GM12878 (cell line): ENCODE measurements at regions not wholly inside any gene's neighbourhood (a gene's known extent, or its start where the extent isn't known, plus 50 kb on each side); places are given as distances from the start of the nearest gene placed in this dataset.

Source experiments
- ATAC-seq: fragments of 200-7000 bp; cut with Tn5 transposase; 3 replicates; pipeline ENCODE4 v1.9.1; 2020; ENCODE audit warnings: mild to moderate bottlenecking, moderate library complexity
- BruUV-seq: library from RNA; stranded (reverse); fragments of 400-500 nt; replicated peaks from 2 replicates; lab custom pipeline; 2021; lab: Mats Ljungman, UMichigan
- CTCF ChIA-PET: fragments of 300-600 bp; sonication (Branson Sonifier 250); formaldehyde crosslinking; extraction: SDS; loops from one replicate; lab custom pipeline; 2021; ENCODE audit warnings: inconsistent platforms; lab: Yijun Ruan, JAX
- POLR2A ChIA-PET: fragments of 350-600 bp; formaldehyde crosslinking; extraction: SDS; loops from one replicate; lab custom pipeline; 2021; ENCODE audit warnings: inconsistent platforms; lab: Charles Lee
- RAD21 ChIA-PET: fragments of 300-600 bp; sonication (Branson Sonifier 250); formaldehyde crosslinking; loops from one replicate; lab custom pipeline; 2023; ENCODE audit warnings: antibody characterized with exemption; ENCODE audit not compliant: unreplicated experiment; lab: Charles Lee
- SMC1A ChIA-PET: fragments of 300-600 bp; sonication (Branson Sonifier 250); formaldehyde crosslinking; loops from one replicate; lab custom pipeline; 2023; ENCODE audit not compliant: unreplicated experiment, uncharacterized antibody; lab: Charles Lee
- DNase-seq: peaks from one replicate; pipeline ENCODE4 v3.0.0-alpha.2; 2011; ENCODE audit warnings: low read depth, low spot score
- FAIRE-seq: peaks from 3 replicates; lab custom pipeline; 2011; peaks lifted over from hg19 to GRCh38; lab: Jason Lieb, UNC
- H2AFZ ChIP-seq: 2 replicates; pipeline ENCODE4 v1.6.0; 2011; ENCODE audit warnings: low read depth, low read length, control low read depth; ENCODE audit not compliant: control insufficient read depth
- H3K27ac ChIP-seq: 2 replicates; pipeline ENCODE4 v1.5.1; 2011; ENCODE audit warnings: control low read depth; ENCODE audit not compliant: control insufficient read depth, insufficient read depth
- H3K27me3 ChIP-seq, 2 experiments: replicated peaks in 1 of 2; 2 replicates each; pipeline versions ENCODE4 v1.6.0 to v1.6.1; 2011; ENCODE audit warnings: low read length in 1 of 2; ENCODE audit not compliant: control insufficient read depth in 2 of 2, insufficient read depth in 2 of 2
- H3K36me3 ChIP-seq, 2 experiments: 2 replicates each; pipeline ENCODE4 v1.5.1; 2011; ENCODE audit warnings: low read length in 1 of 2; ENCODE audit not compliant: control insufficient read depth in 2 of 2, insufficient read depth in 2 of 2
- H3K4me1 ChIP-seq: 2 replicates; pipeline ENCODE4 v1.6.1; 2011; ENCODE audit warnings: mild to moderate bottlenecking, low read length, moderate library complexity, mixed read lengths; ENCODE audit not compliant: control insufficient read depth, insufficient read depth
- H3K4me2 ChIP-seq: 2 replicates; pipeline ENCODE4 v1.6.0; 2011; ENCODE audit warnings: control low read depth; ENCODE audit not compliant: control insufficient read depth, insufficient read depth
- H3K4me3 ChIP-seq: fragments of 200-600 bp; sonication (generic); 2 replicates; pipeline ENCODE4 v1.5.1; 2016
- H3K79me2 ChIP-seq: 2 replicates; pipeline ENCODE4 v1.6.0; 2011; ENCODE audit warnings: low read length; ENCODE audit not compliant: control insufficient read depth, insufficient read depth
- H3K9ac ChIP-seq: 2 replicates; pipeline ENCODE4 v1.8.0; 2011; ENCODE audit warnings: low read length, control low read depth, mixed read lengths; ENCODE audit not compliant: control insufficient read depth, insufficient read depth
- H3K9me3 ChIP-seq: replicated peaks from 3 replicates; pipeline ENCODE4 v1.5.1; 2011; ENCODE audit warnings: mild to moderate bottlenecking, low read length; ENCODE audit not compliant: control insufficient read depth, insufficient read depth
- H4K20me1 ChIP-seq: 2 replicates; pipeline ENCODE4 v1.6.0; 2011; ENCODE audit not compliant: control insufficient read depth, insufficient read depth
- ESRRA ChIP-seq: IDR thresholded peaks from 2 replicates; pipeline ENCODE4 v1.6.1; 2012; ENCODE audit warnings: mild to moderate bottlenecking, low read length, improper control_type of control experiment
- GATAD2B ChIP-seq: fragments of 450-650 bp; conservative IDR thresholded peaks from 2 replicates; pipeline ENCODE4 v1.6.1; 2017; ENCODE audit warnings: low read depth, mild to moderate bottlenecking, moderate library complexity
- KLF5 ChIP-seq: fragments of 450-650 bp; IDR thresholded peaks from 2 replicates; pipeline ENCODE4 v1.6.1; 2014; ENCODE audit warnings: mild to moderate bottlenecking; ENCODE audit not compliant: partially characterized antibody
- NBN ChIP-seq: fragments of 450-650 bp; IDR thresholded peaks from 2 replicates; pipeline ENCODE4 v1.6.1; 2016
- TARDBP ChIP-seq: IDR thresholded peaks from 2 replicates; pipeline ENCODE4 v1.6.1; 2016; ENCODE audit warnings: borderline replicate concordance
- YBX1 ChIP-seq: fragments of 450-650 bp; IDR thresholded peaks from 2 replicates; pipeline ENCODE4 v1.6.1; 2016; ENCODE audit warnings: antibody characterized with exemption
- WGBS: methylation state at CpG from one replicate; pipeline ENCODE4 v1.1.6; 2016; ENCODE audit warnings: low lambda C conversion rate; ENCODE audit not compliant: insufficient replicate concordance, insufficient coverage; ENCODE audit errors: missing lambda C conversion rate; 5-methylcytosine and 5-hydroxymethylcytosine counted together
- in situ Hi-C: fragments of 300-500 bp; cut with MboI; formaldehyde crosslinking; loops from 9 replicates; pipeline ENCODE4 v1.14.3; 2018; ENCODE audit warnings: mixed read lengths
- intact Hi-C: fragments of 100-400 bp; cut with micrococcal nuclease; formaldehyde crosslinking; loops from one replicate; pipeline ENCODE4 v1.14.2; 2022; ENCODE audit not compliant: unreplicated experiment
- TF ChIP-seq, protein P1 (sequence below): fragments of 450-650 bp; IDR thresholded peaks from 2 replicates; pipeline ENCODE4 v1.6.1; 2016; ENCODE audit warnings: mild to moderate bottlenecking
- TF ChIP-seq, protein P2 (sequence below): IDR thresholded peaks from 2 replicates; pipeline ENCODE4 v1.6.1; 2012; ENCODE audit warnings: mild to moderate bottlenecking, low read depth, low read length

- intact Hi-C loops: no loop called here
- TF ChIP-seq ESRRA: no peak
- TF ChIP-seq NBN: no peak
- TF ChIP-seq, protein P1, sequence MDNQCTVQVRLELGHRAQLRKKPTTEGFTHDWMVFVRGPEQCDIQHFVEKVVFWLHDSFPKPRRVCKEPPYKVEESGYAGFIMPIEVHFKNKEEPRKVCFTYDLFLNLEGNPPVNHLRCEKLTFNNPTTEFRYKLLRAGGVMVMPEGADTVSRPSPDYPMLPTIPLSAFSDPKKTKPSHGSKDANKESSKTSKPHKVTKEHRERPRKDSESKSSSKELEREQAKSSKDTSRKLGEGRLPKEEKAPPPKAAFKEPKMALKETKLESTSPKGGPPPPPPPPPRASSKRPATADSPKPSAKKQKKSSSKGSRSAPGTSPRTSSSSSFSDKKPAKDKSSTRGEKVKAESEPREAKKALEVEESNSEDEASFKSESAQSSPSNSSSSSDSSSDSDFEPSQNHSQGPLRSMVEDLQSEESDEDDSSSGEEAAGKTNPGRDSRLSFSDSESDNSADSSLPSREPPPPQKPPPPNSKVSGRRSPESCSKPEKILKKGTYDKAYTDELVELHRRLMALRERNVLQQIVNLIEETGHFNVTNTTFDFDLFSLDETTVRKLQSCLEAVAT: no peak
- TF ChIP-seq, protein P2, sequence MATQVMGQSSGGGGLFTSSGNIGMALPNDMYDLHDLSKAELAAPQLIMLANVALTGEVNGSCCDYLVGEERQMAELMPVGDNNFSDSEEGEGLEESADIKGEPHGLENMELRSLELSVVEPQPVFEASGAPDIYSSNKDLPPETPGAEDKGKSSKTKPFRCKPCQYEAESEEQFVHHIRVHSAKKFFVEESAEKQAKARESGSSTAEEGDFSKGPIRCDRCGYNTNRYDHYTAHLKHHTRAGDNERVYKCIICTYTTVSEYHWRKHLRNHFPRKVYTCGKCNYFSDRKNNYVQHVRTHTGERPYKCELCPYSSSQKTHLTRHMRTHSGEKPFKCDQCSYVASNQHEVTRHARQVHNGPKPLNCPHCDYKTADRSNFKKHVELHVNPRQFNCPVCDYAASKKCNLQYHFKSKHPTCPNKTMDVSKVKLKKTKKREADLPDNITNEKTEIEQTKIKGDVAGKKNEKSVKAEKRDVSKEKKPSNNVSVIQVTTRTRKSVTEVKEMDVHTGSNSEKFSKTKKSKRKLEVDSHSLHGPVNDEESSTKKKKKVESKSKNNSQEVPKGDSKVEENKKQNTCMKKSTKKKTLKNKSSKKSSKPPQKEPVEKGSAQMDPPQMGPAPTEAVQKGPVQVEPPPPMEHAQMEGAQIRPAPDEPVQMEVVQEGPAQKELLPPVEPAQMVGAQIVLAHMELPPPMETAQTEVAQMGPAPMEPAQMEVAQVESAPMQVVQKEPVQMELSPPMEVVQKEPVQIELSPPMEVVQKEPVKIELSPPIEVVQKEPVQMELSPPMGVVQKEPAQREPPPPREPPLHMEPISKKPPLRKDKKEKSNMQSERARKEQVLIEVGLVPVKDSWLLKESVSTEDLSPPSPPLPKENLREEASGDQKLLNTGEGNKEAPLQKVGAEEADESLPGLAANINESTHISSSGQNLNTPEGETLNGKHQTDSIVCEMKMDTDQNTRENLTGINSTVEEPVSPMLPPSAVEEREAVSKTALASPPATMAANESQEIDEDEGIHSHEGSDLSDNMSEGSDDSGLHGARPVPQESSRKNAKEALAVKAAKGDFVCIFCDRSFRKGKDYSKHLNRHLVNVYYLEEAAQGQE: no peak
- TF ChIP-seq KLF5: no peak
- TF ChIP-seq TARDBP: no peak
- TF ChIP-seq GATAD2B: no peak
- no peak for TF ChIP-seq YBX1
- TF ChIP-seq, all 136 proteins: peak for 0
- in situ Hi-C loops: no loop called here
- Histone ChIP-seq H3K79me2 (no peaks in the 10 kb centered on the region), H3K4me1 (no peaks in the 10 kb centered on the region; the same call in 1 of the 2 replicates), H3K36me3 (no peaks in the 10 kb centered on the region), H3K27me3 (no peaks in the 10 kb centered on the region), H3K9ac (no peak overlapping the region), H2AFZ (no peak overlapping the region), H3K9me3 (no peaks in the 10 kb centered on the region), H4K20me1 (no peaks in the 10 kb centered on the region), H3K4me2 (no peak overlapping the region), H3K27ac (no peak overlapping the region), H3K4me3 (no peak overlapping the region)
- ChIA-PET CTCF (no interaction called here), RAD21 (no interaction called here), POLR2A (no interaction called here), SMC1A (no interaction called here)
- no TSS peak for BruUV-seq
- FAIRE-seq (no peak), ATAC-seq (no peak), DNase-seq (no peak)
- 9% methylated on average over 4 of the region's 4 CpGs for WGBS
These were observed 199.6 kb upstream of the IL12A start for GRCh38 chr3:159789017-159789416.
